Colon (tissue), 2 donors: ENCODE measurements at regions not wholly inside any gene's neighbourhood (a gene's known extent, or its start where the extent isn't known, plus 50 kb on each side); places are given as distances from the start of the nearest gene placed in this dataset.
A peak's percentile ranks its signal among the peaks of the same experiment; 100 is the strongest.
"Not testable (repeated sequence)": the region's sequence is repeated elsewhere in the genome, so short reads cannot be mapped to it uniquely, and the experiment has no call there.

Source experiments
- FAIRE-seq: peaks from 2 replicates; lab custom pipeline; 2012; peaks lifted over from hg19 to GRCh38; lab: Jason Lieb, UNC
- donor health status: control.
- donor health status: control.

DNA sequence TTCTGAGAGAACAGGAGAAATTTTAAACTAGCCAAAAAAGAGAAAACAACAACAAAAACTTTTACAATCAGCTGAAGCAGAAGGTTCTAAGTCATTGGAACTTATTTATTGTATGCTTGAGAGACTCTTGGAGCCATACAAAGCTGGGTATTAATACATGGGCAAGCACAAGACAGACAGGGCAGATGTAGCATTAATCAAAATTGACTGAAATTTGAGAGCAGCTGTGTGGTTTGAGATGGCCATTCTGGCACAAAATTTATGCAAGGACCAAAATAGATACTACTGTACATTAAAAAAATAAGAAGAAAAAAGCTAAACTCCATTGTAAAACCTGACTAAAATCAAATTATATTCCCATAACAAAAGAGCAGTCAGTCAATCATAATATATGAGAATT is 892.5 kb downstream of the PLA2G4A start:
- FAIRE-seq, result no peak

DNA sequence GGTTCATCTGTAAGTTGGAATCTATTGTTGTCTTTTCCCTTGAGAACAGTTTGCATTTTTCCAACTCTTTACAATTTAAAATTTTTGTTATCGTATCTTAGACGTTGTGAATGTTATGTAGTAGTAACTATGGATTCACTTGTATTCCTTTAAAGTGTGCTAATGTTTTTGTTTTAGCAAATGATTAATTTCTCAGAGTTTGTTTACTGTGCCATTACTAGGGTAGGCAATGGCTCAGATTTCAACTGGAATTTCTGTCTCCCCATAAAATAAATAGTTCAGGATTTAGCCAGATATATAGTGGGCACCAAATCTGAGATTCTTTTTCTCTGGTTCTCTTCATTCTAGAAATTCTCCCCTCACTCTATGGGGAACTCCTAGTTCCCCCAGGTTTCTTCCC is 896.5 kb downstream of the PLA2G4A start:
- FAIRE-seq, result no peak

DNA sequence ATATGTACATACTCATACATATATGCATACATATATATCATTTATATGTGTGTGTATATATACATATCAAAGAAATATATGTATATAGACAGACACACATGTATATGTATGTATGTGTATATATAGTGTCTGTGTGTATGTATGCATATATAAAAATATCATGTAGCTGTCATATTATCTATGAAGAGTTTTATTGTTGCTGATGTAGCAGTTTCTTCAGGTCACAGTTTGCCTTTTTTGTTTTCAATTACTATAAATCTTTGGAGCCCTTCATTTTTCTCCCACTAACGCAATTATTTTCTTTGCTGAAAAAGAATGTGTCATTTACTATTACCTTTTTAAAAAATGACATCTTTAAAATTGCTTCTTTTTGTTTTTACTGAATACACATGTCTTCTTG is 904.5 kb downstream of the PLA2G4A start:
- FAIRE-seq, result peak; percentile 41

DNA sequence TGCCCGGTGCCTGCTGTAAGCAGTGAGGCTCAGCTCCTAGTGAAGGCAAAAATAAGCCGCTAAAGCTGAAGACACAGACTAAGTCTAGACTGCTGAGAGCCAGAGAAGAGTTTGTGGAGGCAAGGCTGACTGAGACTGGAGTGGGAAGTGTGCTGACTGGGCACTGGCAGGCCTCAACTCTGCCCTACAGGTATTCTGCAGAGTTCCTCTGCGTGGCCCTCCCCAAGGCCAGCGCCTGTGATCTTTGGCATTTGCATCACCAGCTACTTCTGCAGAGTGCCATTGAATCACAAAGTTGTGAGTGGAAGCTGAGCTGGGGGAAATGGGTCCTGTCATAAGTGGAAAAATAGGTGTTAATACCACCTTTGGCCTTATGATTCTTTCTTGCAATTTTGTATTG is 905.7 kb downstream of the PLA2G4A start:
- no peak for FAIRE-seq

DNA sequence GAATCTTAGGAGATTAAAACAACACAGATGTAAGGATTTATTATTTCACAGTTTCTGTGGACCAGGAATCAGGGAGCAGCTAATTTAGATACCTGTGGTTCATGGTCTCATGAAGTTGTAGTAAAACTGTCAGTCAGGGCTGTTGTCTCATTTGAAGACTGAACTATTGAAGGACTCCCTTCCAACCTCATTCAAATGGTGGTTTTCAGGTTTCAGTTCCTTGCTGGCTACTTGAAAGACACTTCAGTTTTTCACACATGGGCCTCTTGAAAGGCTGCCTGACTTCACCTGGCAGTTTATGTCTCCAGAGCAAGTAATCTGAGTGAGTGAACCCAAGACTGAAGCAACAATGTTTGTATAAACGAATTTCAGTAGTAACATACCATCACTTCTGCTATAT is 915.9 kb downstream of the PLA2G4A start:
- no peak for FAIRE-seq

DNA sequence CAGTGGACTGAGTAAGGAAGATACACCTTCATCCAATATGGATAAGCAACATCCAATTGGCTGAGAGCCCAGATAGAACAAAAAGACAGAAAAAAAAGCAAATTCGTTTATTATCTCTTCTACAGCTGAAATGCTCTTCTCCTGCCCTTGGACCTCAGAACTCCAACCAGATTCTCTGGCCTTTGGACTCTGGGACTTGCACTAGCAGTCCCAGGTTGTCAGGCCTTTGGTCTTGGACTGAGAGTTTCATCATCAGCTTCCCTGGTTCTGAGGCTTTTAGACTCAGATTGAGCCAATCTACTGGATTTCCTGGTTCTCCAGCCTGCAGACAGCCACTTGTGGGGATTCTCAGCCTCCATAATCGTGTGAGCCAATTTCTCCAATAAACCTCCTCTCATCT is 926.8 kb downstream of the PLA2G4A start:
- no peak for FAIRE-seq

DNA sequence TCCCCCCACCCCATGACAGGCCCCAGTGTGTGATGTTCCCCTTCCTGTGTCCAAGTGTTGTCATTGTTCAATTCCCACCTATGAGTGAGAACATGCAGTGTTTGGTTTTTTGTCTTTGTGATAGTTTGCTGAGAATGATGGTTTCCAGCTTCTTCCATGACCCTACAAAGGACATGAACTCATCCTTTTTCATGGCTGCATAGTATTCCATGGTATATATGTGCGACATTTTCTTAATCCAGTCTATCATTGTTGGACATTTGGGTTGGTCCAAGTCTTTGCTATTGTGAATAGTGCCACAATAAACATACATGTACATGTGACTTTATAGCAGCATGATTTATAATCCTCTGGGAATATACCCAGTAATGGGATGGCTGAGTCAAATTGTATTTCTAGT is 927.9 kb downstream of the PLA2G4A start:
- not testable (repeated sequence) for FAIRE-seq

DNA sequence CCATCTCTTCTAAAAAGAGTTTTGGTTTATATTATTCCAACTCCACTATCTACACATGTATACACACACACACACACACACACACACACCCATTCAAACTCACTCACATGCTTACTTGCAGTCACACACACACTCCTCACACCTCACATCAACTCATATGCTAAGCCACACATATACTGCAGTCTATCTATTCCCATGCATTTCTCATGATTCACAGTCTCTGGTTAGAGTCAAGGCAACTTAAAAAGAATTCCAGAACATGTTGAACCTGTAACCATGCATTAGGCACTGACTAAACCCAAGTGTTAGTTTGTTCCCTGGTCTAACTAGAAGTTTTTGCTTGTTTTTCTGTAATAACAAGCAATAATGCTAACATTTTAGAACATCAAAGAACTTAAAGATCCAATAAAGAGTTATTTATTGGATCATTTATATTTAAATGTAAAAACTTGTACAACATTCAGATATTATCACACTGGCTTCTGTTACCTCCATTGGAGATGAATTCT is 931.1 kb downstream of the PLA2G4A start:
- no peak for FAIRE-seq

DNA sequence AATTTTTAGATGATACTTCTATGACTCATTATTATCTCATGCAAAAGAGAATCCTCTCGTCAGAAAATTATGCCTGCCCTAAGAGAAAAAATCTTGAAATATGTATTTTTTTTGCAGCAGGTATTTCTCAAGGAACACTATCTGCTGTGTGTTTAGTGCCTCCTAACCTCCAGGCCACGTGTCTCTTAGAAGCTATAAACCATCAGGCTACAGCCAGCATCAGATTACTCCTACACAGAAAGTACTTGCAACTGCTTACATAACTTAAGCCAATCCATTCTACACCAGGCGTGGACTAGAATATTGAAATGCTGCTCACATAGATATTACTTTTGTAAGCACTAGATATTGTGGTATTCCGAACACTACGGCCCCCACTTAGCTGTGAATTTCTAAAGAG is 933.4 kb downstream of the PLA2G4A start:
- FAIRE-seq, result no peak

DNA sequence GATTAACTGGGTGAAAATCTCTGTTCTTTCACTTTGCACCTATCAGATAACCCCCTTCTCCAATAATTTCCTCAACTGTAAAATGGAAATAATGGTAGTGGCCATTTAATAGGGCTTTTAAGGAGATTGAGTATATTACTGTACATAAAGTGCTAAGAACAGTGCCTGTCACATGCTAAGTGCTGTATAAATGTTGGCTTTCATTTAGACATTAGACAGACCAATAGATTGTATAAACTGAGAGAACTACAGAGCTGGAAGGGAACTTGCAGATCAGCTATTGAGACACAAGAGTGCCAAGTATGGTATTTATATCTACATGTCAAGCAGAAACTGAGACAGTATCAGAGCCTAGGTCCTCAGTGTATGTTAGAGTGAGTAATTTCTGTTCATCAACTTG is 934.7 kb downstream of the PLA2G4A start:
- no peak for FAIRE-seq

DNA sequence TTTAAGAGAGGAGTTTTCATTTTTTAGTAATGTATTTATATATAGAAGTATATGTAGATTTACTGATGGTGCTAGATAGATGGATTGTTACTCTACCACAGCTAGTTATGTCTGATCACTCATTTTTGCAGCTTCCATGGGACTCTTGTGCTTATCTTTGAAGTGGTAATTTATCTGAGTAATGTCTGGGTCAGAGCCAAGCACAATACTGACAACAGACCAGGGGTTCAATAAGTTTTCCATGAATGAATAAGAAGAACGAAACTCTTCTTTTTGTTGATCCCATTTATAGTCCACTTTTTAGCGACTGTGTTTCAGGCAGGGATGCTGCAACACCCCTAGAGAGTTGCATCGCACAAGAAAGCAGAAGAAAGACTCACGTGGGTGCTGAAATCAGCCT is 935.2 kb downstream of the PLA2G4A start:
- FAIRE-seq, result no peak

DNA sequence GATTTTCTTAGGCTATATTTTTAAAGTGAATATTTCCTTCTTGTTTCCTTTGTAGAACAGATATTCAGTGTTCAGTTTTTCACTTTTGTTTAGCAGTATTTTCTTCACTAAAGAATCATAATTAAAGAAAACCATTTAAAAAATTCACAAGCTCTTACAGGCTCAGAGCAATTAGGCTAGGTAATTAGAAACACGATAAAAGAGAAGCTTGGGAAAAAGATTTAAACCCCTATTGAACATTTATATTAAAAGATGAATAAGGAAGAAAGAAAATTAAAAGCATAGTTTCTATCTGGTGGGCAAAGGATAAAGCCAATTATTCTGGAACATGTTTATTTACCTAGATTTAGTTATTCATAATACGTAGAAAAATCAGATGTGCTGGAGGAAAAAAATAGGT is 942.6 kb downstream of the PLA2G4A start:
- no peak for FAIRE-seq

DNA sequence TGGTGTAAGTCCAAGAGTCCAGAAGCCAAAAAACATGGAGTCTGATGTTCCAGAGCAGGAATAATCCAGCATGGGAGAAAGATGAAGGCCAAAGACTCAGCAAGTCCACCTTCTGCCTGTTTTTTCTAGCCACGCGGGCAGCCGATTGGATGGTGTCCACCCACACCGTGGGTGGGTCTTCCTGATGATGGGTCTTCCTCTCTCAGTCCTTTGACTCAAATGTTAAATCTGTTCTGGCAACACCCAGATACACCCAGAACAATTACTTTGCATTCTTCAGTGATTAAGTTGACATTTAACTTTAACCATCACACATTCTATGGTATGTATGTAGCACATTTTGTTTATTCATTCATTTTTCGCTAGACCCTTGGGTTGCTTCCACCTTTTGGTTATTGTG is 944.4 kb downstream of the PLA2G4A start:
- no peak for FAIRE-seq

DNA sequence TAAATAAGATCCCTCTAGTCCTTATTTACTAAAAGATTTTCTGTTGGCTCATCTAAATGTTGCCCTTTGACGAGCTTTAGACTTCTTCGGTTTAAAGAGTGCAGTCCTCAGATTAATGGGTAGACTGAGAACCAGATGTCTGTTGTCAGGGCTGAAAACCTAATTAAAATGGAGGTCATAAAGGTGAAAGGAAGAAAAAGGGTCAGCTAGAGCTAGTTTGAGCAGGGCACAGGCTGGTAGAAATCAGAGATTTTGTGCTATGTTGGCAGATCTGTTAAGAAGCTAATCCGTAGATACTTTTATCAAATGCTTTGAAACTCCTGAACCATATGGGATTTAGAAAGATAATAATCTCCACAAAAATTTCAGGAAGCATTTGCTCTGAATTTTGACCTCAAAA is 959.0 kb downstream of the PLA2G4A start:
- no peak for FAIRE-seq

DNA sequence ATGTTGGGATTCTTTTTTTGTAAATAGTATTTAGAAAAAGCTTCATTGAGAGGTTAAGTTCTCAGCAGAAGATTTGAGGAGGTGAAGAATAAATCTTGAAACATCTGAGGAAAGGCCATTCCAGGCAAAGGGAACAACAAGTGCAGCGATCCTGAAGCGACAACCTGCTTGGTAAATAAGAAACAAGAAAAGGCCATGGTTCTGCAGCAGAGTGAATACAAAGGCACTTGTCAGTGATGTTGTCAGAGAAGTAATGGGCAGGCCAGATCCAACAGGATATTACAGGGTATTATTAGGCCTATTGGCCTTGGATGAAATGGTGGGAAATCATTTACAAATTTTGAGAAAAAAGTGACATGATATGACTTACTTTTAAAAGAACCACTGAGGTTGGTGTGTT is 960.0 kb downstream of the PLA2G4A start:
- no peak for FAIRE-seq

DNA sequence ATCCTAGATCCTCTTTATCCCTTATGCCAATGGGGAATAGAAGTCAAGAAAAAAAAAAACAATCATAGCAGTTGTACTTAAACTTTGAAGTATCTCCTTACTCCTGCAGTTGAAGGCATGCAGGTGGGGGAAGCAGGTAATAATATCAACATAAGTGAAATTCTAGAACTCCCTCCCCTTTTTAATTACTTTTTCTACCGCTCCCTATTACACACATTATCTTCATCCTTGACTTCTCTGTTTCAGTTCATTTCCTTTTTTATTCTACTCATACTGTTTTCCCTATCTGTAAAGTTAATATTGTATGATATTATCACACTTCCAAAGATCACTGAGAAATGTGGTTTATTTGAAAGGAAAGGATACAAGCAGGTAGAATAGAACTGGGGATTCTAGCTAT is 962.0 kb downstream of the PLA2G4A start:
- no peak for FAIRE-seq

DNA sequence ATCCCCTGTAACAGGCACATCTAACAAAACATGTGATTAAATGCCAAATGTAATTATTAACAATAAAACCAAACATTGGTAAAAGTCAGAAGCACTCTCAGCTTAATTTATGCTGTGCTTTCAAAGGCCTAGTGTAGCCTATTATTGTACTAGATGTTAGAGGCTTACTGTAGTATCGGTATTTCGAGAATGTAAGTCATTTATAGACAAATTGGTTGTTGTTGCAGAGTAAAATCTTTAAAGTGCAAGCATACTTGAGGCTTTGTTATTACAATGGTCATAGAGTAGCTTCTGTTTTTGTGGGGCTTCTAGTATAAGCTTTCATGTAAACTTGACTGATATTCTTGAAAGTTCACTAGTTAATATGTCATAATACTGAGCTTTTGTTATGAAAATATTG is 965.8 kb downstream of the PLA2G4A start:
- FAIRE-seq, result no peak

DNA sequence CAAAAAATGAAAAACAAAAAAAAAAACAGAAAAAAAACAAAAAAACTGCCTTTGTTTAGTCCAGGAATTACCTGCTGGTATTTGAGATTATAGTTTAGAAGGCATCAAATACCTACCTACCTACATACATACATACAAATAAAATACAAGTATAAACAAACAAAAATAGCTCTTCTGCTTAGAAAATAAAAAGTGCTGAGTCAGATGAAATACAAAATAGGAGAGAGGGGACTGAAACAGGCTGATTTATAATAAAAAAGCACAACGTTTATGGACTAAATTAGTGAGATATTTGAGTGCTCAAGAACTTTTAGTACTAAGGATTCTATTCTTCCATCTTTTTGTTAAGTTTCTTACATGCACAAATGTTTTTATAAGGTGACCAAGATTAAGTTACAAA is 980.8 kb downstream of the PLA2G4A start:
- no peak for FAIRE-seq

DNA sequence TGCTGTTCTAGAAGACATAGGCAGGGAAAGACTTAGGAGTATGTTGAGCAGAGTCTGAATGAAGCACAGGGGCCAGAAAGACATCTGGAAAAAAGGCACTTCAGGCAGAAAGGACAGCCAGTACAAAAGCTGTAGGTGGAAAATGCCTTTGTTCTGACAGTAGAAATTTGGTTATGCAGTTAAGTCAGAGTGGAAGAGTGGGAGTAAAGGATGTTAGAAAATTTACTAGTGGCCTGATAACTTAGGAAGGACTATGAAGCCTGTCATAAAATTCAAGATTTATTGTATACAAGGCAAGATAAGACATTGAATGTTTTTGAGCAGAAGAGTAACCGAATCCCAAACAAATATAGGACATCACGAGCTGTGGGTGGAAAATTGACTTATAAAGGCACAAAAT is 987.9 kb downstream of the PLA2G4A start:
- FAIRE-seq, result no peak

DNA sequence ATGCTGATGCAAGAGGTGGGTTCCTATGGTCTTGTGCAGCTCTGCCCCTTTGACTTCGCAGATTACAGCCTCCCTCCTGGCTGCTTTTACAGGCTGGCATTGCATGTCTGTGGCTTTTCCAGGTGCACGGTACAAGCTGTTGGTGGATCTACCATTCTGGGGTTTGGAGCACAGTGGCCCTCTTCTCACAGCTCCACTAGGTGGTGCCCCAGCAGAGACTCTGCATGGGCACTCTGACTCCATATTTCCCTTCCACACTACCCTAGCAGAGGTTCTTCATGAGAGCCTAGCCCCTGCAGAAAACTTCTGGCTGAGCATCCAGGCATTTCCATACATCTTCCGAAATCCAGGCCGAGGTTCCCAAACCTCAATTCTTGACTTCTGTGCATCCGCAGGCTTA is 989.0 kb downstream of the PLA2G4A start:
- no peak for FAIRE-seq

DNA sequence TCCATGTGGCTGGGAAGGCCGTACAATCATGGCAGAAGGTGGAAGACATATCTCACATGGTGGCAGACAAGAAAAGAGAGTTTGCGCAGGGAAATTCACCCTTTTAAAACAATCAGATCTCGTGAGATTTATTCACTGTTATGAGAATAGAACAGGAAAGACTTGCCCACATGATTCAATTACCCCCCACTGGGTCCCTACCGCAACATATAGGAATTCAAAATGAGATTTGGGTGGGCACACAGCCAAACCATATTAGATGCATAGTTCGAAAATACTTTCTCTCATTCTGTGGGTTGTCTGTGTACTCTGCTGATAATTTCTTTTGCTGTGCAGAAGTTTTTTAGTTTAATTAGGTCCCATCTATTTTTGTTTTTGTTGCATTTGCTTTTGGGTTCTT is 990.3 kb downstream of the PLA2G4A start:
- FAIRE-seq, result no peak

DNA sequence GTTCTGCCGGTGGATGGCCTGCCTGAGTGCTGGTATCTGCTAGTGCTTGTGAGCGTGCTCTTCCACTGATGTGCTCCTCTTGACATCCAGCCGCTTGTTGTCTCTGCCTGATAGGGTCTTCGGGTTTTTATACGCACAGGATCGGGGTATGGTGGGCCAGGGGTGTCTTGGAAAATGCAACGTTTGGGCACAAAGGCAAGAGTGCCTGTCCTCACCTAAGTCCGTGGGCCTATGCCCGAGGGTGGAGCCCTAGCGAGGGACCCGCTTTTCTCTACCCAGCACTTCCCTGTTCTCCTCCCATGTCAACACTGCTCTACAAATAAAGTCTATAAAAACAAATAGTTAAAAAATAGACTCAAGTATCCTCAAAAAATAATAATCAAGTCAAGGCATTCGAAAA is 1007.8 kb downstream of the PLA2G4A start:
- no peak for FAIRE-seq

DNA sequence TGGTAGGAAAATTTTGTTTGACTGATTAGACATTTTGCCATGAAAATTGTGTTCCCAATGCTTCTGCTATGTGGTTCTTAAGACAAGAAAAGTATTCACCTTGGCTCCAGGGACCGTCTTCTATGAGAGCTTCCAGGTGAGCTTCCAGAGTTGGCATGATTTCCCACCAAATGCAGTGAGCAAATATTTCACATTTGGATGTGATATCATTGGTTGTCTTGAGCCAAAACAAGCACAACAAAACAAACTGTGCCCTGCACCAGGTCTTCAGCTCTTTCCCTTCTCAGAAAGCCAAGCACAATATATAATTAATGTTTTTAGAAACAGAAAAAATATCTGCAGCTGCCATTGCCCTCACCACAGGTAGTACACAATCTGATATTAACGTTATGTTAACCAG is 1009.0 kb downstream of the PLA2G4A start:
- no peak for FAIRE-seq

DNA sequence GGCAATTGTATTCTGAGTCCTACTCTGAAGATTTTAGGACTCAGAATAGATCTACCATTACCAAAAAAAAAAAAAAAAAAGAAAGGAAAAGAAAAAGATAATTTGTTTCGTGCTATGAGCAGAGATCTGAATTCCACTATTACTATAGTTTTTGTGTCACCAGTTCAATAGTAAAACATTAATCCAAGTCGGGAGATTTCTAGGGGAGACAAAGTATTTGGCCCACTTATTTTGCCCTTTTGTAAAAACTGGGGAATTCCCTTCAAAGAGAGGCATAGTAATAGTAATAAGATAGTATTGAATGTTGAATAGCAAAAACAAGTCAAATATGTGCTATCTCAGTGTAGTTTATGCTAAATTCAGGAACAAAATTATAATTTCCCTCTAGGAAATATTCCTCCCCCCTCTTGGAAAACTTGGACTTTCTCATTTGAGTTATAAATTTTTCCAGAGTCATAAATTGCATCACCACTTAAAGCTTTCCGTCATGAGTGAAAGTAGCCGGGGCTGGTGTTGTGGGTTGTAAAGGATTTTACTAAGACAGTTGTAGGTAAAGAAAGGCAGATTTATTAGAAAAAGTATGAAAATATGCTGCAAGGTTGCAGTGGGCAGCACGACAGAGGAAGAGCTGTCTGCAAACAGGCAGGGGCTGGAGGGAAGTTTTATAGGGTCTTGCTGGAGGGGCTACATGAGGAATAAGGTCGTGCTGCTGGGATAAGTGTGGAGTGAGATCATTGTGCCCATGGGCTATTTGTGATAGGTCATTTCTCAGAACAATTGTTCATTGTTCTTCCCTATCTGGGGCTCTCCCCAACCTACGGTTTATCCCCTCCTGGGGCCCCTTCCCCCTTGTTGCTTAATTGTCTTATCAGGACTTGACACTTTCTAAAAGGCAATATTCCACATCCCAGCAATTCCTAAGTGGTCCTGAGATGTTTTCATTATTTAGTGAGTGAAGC is 1009.9 kb downstream of the PLA2G4A start:
- FAIRE-seq, result no peak
